ENCODE measurements at regions not wholly inside any gene's neighbourhood (a gene's known extent, or its start where the extent isn't known, plus 50 kb on each side); places are given as distances from the start of the nearest gene placed in this dataset.

GRCh38 chr1:96210054-96210453, 511.5 kb upstream of the PTBP2 start:
- no peak overlapping the region for H3K4me2 ChIP-seq (ENCODE audit: low read length)
- CTCF ChIA-PET (ENCODE audit: unreplicated experiment) = no interaction called here
- H3K27ac ChIP-seq (ENCODE audit: low read depth, low read length, poor library complexity, severe bottlenecking) = no peak overlapping the region
- H3K36me3 ChIP-seq (ENCODE audit: insufficient read depth, low read length) = no peaks in the 10 kb centered on the region
- H3K4me3 ChIP-seq (ENCODE audit: low read depth, low read length, poor library complexity, severe bottlenecking) = no peak overlapping the region
- no peak overlapping the region for H2AFZ ChIP-seq (ENCODE audit: low read length)
- no peak for DNase-seq (ENCODE audit: low spot score)
- intact Hi-C loops (cut with micrococcal nuclease; ENCODE audit: unreplicated experiment) = no loop called here
- H3K79me2 ChIP-seq (ENCODE audit: insufficient read depth, low read depth, low read length) = no peaks in the 10 kb centered on the region
- BruUV-seq (replicated peaks) = no TSS peak
- H4K20me1 ChIP-seq (ENCODE audit: insufficient read depth, low read length) = no peaks in the 10 kb centered on the region
- H3K4me1 ChIP-seq (ENCODE audit: insufficient read depth, low read length, poor library complexity, severe bottlenecking) = no peaks in the 10 kb centered on the region
- no peaks in the 10 kb centered on the region for H3K9me2 ChIP-seq (ENCODE audit: insufficient read depth, low read length)
- H3K9me3 ChIP-seq (ENCODE audit: low read length) = no peaks in the 10 kb centered on the region
- POLR2A ChIA-PET = interaction anchor here (0.7 kb wide), 2 partner anchors 27 to 133 kb away, joined by 3 read pairs; no protein-coding TSS in a partner anchor
- TF ChIP-seq EZH2phosphoT487 (IDR thresholded peaks at IDR 0.05; ENCODE audit: borderline replicate concordance, low read depth, low read length) (no peak), CTCF (conservative IDR thresholded peaks at IDR 0.05; ENCODE audit: low read length) (no peak)

GRCh38 chr1:96211202-96211601, 510.4 kb upstream of the PTBP2 start:
- Histone ChIP-seq H3K9me3 (ENCODE audit: low read length) (no peaks in the 10 kb centered on the region), H3K4me3 (ENCODE audit: low read depth, low read length, poor library complexity, severe bottlenecking) (no peak overlapping the region), H3K79me2 (ENCODE audit: insufficient read depth, low read depth, low read length) (no peaks in the 10 kb centered on the region), H3K4me1 (ENCODE audit: insufficient read depth, low read length, poor library complexity, severe bottlenecking) (no peaks in the 10 kb centered on the region), H3K27ac (ENCODE audit: low read depth, low read length, poor library complexity, severe bottlenecking) (no peak overlapping the region), H4K20me1 (ENCODE audit: insufficient read depth, low read length) (no peaks in the 10 kb centered on the region), H3K4me2 (ENCODE audit: low read length) (no peak overlapping the region), H3K36me3 (ENCODE audit: insufficient read depth, low read length) (no peaks in the 10 kb centered on the region), H2AFZ (ENCODE audit: low read length) (no peak overlapping the region), H3K9me2 (ENCODE audit: insufficient read depth, low read length) (no peaks in the 10 kb centered on the region)
- ChIA-PET POLR2A (interaction anchor here (0.6 kb wide), 1 partner anchor 943 kb away, joined by 3 read pairs; no protein-coding TSS in a partner anchor), CTCF (ENCODE audit: unreplicated experiment) (no interaction called here)
- no peak for DNase-seq (ENCODE audit: low spot score)
- BruUV-seq (replicated peaks) = no TSS peak
- intact Hi-C loops (cut with micrococcal nuclease; ENCODE audit: unreplicated experiment) = no loop called here
- no peak for TF ChIP-seq EZH2phosphoT487 (IDR thresholded peaks at IDR 0.05; ENCODE audit: borderline replicate concordance, low read depth, low read length)
- no peak for TF ChIP-seq CTCF (conservative IDR thresholded peaks at IDR 0.05; ENCODE audit: low read length)

GRCh38 chr1:96214982-96215381, 506.6 kb upstream of the PTBP2 start:
- no TSS peak for BruUV-seq (replicated peaks)
- no peaks in the 10 kb centered on the region for H4K20me1 ChIP-seq (ENCODE audit: insufficient read depth, low read length)
- CTCF ChIA-PET (ENCODE audit: unreplicated experiment) = no interaction called here
- no peak overlapping the region for H3K4me2 ChIP-seq (ENCODE audit: low read length)
- H3K36me3 ChIP-seq (ENCODE audit: insufficient read depth, low read length) = no peaks in the 10 kb centered on the region
- no peak overlapping the region for H3K4me3 ChIP-seq (ENCODE audit: low read depth, low read length, poor library complexity, severe bottlenecking)
- no peaks in the 10 kb centered on the region for H3K79me2 ChIP-seq (ENCODE audit: insufficient read depth, low read depth, low read length)
- no peaks in the 10 kb centered on the region for H3K9me2 ChIP-seq (ENCODE audit: insufficient read depth, low read length)
- POLR2A ChIA-PET = interaction anchor here (0.6 kb wide), 1 partner anchor 388 kb away, joined by 4 read pairs; no protein-coding TSS in a partner anchor
- no peak for TF ChIP-seq CTCF (conservative IDR thresholded peaks at IDR 0.05; ENCODE audit: low read length)
- no peak for TF ChIP-seq EZH2phosphoT487 (IDR thresholded peaks at IDR 0.05; ENCODE audit: borderline replicate concordance, low read depth, low read length)
- DNase-seq (ENCODE audit: low spot score) = no peak
- no peaks in the 10 kb centered on the region for H3K4me1 ChIP-seq (ENCODE audit: insufficient read depth, low read length, poor library complexity, severe bottlenecking)
- intact Hi-C loops (cut with micrococcal nuclease; ENCODE audit: unreplicated experiment) = no loop called here
- H3K27ac ChIP-seq (ENCODE audit: low read depth, low read length, poor library complexity, severe bottlenecking) = no peak overlapping the region
- H2AFZ ChIP-seq (ENCODE audit: low read length) = no peak overlapping the region
- H3K9me3 ChIP-seq (ENCODE audit: low read length) = no peaks in the 10 kb centered on the region

Measured in OCI-LY7 (cell line).